ENCODE measurements at regions not wholly inside any gene's neighbourhood (a gene's known extent, or its start where the extent isn't known, plus 50 kb on each side); places are given as distances from the start of the nearest gene placed in this dataset.

GRCh38 chrX:8971116-8971515 is 62.8 kb downstream of the FAM9B start:
- DNase-seq, result no peak

- no peak for DNase-seq
These were observed 64.5 kb downstream of the FAM9B start for GRCh38 chrX:8969378-8969777.

DNA sequence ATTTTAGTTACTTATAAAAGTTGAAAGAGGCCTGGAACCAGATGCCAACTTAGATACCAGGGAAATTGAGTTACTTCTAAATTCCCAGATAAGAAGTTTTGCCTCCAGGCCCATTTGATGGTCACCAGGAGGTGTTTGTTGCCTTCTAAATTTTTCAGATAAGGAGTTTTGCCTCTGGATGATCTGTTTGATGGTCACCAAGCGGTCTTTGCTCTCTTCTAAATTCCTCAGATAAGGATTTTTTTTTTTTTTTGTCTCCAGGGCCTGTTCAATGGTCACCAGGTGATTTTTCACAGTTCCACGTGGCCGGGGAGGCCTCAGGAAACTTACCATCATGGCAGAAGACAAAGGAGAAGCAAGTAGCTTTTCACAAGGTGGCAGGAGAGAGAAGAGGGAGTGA is 66.5 kb downstream of the FAM9B start:
- no peak for DNase-seq

- DNase-seq, result no peak
These were observed 72.9 kb downstream of the FAM9B start for GRCh38 chrX:8960957-8961468.

DNA sequence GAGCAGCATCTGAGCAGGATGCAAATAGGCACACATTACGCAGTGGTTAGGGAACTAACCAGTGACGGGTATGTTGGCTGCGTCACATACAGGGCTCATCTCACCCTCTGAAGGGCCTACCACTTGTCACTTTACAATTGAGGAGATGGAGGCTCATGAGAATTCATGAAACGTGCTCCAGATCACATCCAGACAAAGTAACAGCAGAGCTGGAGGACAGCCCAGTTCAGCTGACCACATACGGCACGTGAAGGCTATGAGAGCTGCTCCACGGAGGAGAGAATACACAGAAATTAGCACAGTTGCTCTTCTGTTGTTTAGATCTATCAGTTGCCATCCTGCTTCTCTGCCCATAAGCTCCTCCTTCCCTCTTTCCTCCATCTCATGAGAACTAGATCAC is 78.4 kb downstream of the FAM9B start:
- DNase-seq, result no peak

DNA sequence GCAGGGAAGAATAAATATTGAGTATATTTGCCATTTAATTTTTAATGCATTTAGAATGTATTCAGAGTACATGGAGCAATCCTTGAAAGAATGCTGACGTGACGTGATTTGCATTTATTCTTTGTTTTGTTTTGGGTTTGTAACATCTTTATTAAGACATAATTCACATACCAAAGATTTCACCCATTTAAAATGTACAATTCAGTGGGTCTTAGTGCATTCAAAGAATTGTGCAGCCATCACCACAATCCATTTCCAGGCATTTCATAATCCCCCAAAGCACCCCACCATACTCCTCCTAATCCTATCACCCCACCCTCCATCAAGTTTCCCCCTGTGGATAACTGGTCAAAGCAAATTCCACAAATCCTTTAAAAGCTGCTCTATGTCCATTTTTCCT is 87.4 kb downstream of the FAM9B start:
- DNase-seq, result no peak

DNA sequence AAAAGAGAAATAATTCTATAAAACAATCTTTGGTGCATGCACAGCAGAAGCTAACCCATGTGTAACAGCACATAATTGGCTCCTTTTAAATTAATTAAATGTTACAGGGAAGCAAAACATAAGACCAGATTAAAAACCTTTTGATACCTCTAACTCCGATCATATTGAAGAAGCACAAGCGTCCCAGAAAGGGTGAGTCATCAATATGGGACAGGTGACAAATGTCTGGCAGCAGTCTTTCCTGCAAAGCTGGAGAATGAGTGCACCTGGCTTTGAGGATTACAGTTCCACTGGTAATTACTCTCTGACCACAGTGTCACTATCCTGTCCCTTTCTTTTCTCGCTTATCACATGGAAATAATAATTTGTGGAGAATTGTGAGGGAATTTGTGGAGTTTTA is 94.6 kb downstream of the FAM9B start:
- no peak for DNase-seq

- no peak for DNase-seq
These were observed 106.2 kb downstream of the FAM9B start for GRCh38 chrX:8927701-8928100.

DNA sequence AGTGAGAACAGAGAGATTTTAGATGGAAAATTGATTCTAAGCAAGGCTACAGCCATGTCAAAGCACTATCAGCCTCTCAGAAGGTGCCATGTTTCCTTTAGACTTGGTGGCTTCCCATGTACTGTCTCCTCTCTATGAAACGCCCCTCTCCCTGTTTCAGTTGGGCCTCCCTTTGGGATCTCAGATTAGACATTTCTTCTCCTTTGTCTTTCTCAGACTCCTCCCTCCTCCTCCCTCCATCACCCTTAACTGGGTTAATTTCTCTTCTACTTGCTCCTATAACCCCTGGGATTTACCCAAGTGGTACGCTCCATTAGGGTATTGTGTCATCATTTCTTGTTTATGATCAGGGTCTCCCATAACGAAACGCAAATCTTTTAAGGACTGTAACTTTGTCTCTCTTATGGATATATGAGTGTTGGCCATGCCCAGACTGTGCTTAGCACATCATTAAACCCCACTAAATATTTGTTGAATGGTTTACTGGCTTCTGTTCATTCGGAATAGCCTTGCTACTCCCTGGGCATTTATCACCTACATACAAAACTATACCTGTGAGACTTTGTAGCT is 106.8 kb downstream of the FAM9B start:
- DNase-seq, result no peak

- no peak for DNase-seq
These were observed 112.3 kb downstream of the FAM9B start for GRCh38 chrX:8921615-8922014.

DNA sequence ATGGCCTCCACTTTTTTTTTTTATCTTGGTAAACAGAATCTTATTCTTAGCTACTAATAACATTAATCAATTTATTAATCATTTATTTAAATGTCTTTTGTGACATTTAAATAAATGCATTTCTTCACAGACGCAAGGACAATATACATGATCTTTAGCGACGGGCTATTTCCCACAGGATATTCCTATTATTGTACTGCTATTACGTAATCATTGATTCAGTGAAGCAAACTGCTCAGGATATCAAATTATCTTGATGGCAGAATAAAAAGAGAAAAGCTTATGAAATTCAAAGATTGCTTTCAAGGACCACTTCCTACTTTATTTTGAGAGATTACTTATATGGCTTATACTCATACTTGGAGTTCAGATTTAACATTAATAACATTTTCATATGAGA is 114.1 kb downstream of the FAM9B start:
- DNase-seq, result no peak

- DNase-seq, result no peak
These were observed 115.5 kb upstream of the FAM9A start for GRCh38 chrX:8916697-8917096.

DNA sequence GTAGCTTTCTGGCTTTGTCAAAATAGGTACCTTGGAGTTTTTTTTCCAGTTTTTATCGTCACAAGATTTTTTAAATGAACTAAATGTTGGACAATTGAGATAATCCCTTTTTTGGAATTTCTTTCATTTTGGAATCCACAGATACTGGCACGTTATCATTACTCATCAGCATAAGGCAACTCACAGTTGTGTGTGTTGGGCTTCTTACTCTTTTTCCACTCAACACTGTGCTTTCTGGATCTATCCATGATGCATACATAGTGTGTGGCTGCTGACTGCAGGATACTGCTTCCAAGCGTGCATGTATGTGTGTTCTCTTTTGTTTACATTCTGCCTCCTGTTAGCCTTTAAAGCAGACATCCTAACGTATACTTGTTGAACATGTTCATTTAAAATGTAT is 113.5 kb upstream of the FAM9A start:
- no peak for DNase-seq

GRCh38 chrX:8913655-8914409 is 112.6 kb upstream of the FAM9A start:
- no peak for DNase-seq

DNA sequence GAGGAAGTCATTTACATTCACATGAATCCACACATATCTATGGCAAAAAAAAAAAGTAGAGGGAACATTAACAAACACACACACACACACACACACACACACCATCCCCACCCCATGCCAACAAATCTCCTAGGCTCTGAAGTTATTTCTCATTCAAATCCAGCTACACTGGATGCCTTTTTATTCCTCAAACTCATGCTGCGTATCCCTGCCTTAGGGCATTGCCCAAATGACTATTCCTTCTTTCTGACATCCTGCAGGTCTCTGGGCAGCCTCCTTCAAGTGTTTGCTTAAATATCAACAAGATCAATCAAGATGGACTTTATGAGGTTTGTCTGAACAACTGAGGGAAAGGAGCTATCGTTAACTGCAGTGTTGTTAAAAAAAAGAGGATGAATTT is 106.5 kb upstream of the FAM9A start:
- no peak for DNase-seq

DNA sequence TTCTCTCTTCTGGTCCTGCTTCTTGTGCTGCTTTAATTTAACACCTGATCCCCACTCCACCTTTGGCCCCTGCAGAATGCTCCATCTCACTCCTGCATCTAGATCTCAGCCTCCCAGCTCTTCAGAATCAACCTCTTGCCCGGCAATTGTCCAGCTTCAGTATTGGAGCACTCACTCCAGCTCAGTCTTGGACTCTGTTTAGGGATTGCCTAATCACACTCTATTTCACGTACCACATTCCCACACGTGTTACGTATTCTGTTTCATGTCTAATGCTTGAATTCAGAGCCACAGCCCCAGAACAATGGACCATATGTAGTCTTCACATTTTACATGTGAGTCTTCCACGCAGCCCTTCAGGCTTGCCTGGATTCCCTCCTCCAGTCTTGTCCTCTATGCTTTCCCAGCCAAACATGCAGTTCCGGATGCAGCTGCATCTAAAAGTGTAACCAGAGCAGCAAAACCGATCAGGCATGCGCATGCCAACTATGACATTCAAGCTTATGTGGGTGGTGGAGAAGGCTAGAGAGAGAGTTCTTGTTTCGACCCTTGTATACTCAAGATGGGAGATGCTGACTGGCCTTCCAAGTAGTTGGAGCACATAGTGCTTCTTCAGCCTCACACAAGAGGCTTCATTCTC is 105.2 kb upstream of the FAM9A start:
- DNase-seq, result no peak

DNA sequence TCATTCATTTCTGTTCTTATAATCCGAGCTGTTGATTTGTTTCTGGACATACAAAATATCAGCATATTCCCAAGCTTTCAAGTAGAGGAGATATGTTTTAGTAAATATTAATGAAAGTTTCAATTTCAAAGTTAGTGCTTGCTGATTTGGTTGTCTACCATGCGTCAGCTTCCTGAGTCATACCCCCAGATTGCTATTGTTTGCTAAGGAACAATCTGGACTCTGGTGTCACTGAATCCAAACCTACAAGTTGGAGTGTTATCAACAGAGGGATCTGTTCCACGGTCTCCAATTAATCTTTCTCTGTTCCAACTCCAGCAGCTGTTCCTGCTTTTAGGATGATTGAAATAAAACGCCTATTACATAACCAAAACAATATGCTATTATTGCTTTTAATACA is 96.1 kb upstream of the FAM9A start:
- no peak for DNase-seq

DNA sequence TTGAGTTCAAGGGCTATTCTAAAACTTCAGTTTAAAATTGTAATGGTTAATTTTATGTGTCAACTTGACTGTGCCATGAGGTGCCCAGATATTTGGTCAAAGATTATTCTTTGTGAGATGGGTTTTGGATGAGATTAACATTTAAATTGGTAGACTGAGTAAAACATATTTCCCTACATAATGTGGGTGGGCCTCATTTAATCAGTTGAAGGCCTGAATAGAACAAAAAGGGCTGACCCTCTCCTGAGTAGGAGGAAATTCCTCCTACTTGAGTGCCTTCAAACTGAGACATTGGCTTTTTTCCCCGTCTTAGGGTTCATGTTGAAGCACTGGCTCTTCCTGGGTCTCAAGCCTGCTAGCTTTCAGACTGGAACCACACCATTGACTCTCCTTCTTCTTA is 89.6 kb upstream of the FAM9A start:
- DNase-seq, result no peak

- DNase-seq, result no peak
These were observed 85.8 kb upstream of the FAM9A start for GRCh38 chrX:8887004-8887403.

- no peak for DNase-seq
These were observed 78.6 kb upstream of the FAM9A start for GRCh38 chrX:8879750-8880149.

DNA sequence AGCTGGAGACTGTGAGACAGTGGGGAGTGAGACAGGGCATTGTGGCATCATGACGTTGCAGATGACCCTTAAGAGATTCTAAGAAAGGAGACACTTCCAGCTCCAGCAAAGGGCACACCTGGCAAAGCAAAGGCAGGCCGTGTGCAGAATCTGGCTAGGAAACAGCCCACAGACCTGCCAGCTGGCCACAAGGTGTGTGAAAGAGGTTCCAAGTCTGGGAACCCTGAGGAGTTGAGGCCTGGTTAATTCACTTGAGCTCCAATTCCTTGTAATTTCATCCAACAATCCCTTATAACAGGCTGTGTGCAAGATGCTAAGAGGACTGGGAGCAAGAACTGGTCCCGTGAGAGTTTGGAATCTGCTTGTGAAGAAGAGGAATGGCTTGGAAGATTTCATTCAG is 72.8 kb upstream of the FAM9A start:
- DNase-seq, result no peak

DNA sequence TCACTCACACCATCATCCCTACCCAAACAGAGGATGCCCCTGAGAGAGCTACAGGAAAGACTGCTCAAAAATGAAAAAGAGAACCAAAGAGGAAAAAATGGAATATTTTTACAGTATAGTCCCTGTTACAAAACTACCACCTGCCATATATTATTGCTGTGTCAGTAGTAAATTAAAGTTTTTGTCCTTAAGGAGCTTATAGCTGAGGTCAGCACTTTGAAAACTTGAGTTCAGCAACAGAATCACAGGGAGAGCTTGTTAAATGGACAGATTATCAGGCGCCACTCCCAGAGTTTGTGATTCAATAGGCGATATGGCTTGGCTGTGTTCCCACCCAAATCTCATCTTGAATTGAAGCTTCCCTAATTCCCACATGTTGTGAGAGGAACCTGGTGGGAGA is 71.9 kb upstream of the FAM9A start:
- DNase-seq, result no peak

- no peak for DNase-seq
These were observed 69.2 kb upstream of the FAM9A start for GRCh38 chrX:8870411-8870810.

DNA sequence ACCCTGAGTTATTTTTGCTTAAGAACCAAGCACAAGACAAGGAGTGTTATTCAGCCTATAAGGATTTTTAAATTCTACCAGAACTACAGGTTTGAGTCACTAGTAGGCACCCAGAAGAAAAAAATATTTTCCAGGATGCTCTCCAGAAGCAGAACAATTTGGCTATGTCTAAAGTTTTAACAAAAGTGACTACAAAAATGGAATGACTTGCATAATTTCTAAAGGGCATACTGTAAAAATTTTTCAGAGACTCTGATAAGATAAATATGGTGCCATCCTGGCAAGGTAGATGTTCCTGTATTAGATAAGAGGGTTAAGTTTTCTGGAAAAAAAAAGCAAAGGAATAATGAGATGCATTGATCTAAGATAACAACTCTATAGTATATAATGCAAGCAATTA is 68.6 kb upstream of the FAM9A start:
- no peak for DNase-seq

Data from T1000 (cell line).